Fibroblast of lung (primary cell): ENCODE measurements at regions not wholly inside any gene's neighbourhood (a gene's known extent, or its start where the extent isn't known, plus 50 kb on each side); places are given as distances from the start of the nearest gene placed in this dataset.

Experiments used
- EZH2 ChIP-seq: IDR thresholded peaks from 2 replicates; pipeline ENCODE4 v1.5.1; 2012; ENCODE audit warnings: low read length, control low read depth, mild to moderate bottlenecking; ENCODE audit errors: missing control alignments
- TF ChIP-seq, protein P1 (sequence below), 2 donors: IDR thresholded peaks in 1 of 2; conservative IDR thresholded peaks in 1 of 2; 1 replicate in 1 of 2; 2 replicates in 1 of 2; pipeline ENCODE4 v1.5.1; 2011 to 2012; ENCODE audit warnings: low read length in 2 of 2, control low read depth in 1 of 2, inconsistent platforms in 1 of 2, low read depth in 1 of 2, mild to moderate bottlenecking in 1 of 2

GRCh38 chr2:163368655-163369054 lies 367.2 kb downstream of the FIGN start:
- TF ChIP-seq, protein P1, sequence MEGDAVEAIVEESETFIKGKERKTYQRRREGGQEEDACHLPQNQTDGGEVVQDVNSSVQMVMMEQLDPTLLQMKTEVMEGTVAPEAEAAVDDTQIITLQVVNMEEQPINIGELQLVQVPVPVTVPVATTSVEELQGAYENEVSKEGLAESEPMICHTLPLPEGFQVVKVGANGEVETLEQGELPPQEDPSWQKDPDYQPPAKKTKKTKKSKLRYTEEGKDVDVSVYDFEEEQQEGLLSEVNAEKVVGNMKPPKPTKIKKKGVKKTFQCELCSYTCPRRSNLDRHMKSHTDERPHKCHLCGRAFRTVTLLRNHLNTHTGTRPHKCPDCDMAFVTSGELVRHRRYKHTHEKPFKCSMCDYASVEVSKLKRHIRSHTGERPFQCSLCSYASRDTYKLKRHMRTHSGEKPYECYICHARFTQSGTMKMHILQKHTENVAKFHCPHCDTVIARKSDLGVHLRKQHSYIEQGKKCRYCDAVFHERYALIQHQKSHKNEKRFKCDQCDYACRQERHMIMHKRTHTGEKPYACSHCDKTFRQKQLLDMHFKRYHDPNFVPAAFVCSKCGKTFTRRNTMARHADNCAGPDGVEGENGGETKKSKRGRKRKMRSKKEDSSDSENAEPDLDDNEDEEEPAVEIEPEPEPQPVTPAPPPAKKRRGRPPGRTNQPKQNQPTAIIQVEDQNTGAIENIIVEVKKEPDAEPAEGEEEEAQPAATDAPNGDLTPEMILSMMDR (conservative IDR thresholded peaks at IDR 0.05 in 1 of 2, IDR thresholded peaks at IDR 0.05 in 1 of 2; ENCODE audit: low read depth in 1 of 2, low read length in 2 of 2) = no peak
- no peak for TF ChIP-seq EZH2
